ENCODE measurements at regions not wholly inside any gene's neighbourhood (a gene's known extent, or its start where the extent isn't known, plus 50 kb on each side); places are given as distances from the start of the nearest gene placed in this dataset.

GRCh38 chr2:216793386-216793785 is 66.5 kb downstream of the TNP1 start:
- TF ChIP-seq CTCF (IDR thresholded peaks at IDR 0.05; ENCODE audit: insufficient read depth, low read length): no peak
- no peak for TF ChIP-seq POLR2AphosphoS5 (IDR thresholded peaks at IDR 0.05; ENCODE audit: low read depth)

All from HL-60 (cell line).